ENCODE measurements at regions not wholly inside any gene's neighbourhood (a gene's known extent, or its start where the extent isn't known, plus 50 kb on each side); places are given as distances from the start of the nearest gene placed in this dataset.

DNA sequence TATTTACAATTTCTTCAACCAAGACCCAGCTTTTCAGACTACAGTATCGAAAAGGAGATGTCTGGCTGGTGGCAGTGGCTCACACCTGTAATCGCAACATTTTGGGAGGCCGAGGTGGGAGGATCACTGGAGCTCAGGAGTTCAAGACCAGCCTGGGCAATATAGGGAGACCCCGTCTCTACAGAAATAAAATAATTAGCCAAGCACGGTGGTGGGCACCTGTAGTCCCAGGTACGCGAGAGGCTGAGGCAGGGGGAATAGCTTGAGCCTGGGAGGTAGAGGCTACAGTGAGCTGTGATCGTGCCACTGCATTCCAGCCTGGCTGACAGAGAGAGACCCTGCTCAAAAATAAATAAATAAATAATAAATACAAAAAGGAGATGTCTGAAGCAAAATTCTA, 530.5 kb downstream of the BCL11B start:
- H3K4me3 Mint-ChIP-seq, result no peak overlapping the region
- DNase-seq (no peak), ATAC-seq (no peak)
- peaks cover 1% of the 10 kb centered on the region for H3K36me3 Mint-ChIP-seq (ENCODE audit: insufficient read depth)
- H3K4me1 Mint-ChIP-seq (ENCODE audit: low read depth), result no peaks in the 10 kb centered on the region
- no peaks in the 10 kb centered on the region for H3K27me3 Mint-ChIP-seq (ENCODE audit: low read depth)
- no peaks in the 10 kb centered on the region for H3K9me3 Mint-ChIP-seq

- ATAC-seq (no peak), DNase-seq (no peak)
- Mint-ChIP-seq H3K9me3 (no peaks in the 10 kb centered on the region), H3K4me1 (ENCODE audit: low read depth) (no peaks in the 10 kb centered on the region), H3K4me3 (no peak overlapping the region), H3K36me3 (ENCODE audit: insufficient read depth) (peaks cover 1% of the 10 kb centered on the region), H3K27me3 (ENCODE audit: low read depth) (no peaks in the 10 kb centered on the region)
These were observed 530.0 kb downstream of the BCL11B start for GRCh38 chr14:98742001-98742400.

DNA sequence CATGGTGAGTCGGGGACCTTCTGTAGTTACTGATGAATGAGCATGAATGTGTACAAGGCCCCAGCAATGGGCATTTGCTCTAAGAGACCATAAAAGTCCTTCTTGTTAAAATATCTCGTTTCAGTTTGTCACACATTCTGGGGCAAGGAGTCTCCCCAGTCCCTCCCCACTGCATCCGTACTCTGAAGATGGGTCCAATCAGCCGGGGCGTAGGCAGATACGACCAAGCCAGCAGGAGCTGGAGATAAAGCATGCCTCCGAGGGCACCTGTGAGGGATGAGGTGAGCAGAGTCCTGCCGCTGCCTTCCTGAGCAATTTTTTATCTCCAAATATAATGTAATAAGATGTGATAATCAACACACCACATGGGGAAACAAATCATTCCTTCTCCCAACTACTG, 528.5 kb downstream of the BCL11B start:
- no peak for ATAC-seq

DNA sequence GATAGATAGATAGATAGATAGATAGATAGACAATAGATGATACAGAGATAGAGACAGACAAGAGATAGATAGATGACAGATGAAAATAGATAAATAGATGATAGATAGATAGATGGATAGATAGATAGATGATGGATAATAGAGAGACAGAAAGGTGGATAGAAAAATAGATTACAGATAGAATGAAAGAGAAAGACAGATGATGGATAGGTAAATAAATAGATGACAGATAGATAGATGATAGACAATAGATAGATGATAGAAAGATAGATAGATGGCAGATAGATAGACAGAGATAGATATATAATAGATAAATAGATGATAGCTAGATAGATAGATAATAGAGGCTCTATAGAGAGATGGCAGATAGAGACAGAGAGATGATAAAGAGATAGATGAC, 523.0 kb downstream of the BCL11B start:
- Mint-ChIP-seq H3K9me3 (peaks cover 3% of the 10 kb centered on the region), H3K4me1 (ENCODE audit: low read depth) (no peaks in the 10 kb centered on the region), H3K36me3 (ENCODE audit: insufficient read depth) (peaks cover 1% of the 10 kb centered on the region), H3K27me3 (ENCODE audit: low read depth) (peaks cover 2% of the 10 kb centered on the region), H3K4me3 (no peak overlapping the region)
- no peak for ATAC-seq
- DNase-seq, result no peak

More for the DNA sequence above, 528.5 kb downstream of the BCL11B start:
- Mint-ChIP-seq H3K4me3 (no peak overlapping the region), H3K9me3 (no peaks in the 10 kb centered on the region), H3K27me3 (ENCODE audit: low read depth) (no peaks in the 10 kb centered on the region), H3K4me1 (ENCODE audit: low read depth) (no peaks in the 10 kb centered on the region), H3K36me3 (ENCODE audit: insufficient read depth) (peaks cover 1% of the 10 kb centered on the region)
- no peak for DNase-seq

GRCh38 chr14:98751110-98751509, 520.9 kb downstream of the BCL11B start:
- DNase-seq (no peak), ATAC-seq (no peak)
- peaks cover 2% of the 10 kb centered on the region for H3K27me3 Mint-ChIP-seq (ENCODE audit: low read depth)
- no peaks in the 10 kb centered on the region for H3K4me1 Mint-ChIP-seq (ENCODE audit: low read depth)
- no peak overlapping the region for H3K4me3 Mint-ChIP-seq
- H3K36me3 Mint-ChIP-seq (ENCODE audit: insufficient read depth), result peaks cover 5% of the 10 kb centered on the region
- peaks cover 16% of the 10 kb centered on the region for H3K9me3 Mint-ChIP-seq

DNA sequence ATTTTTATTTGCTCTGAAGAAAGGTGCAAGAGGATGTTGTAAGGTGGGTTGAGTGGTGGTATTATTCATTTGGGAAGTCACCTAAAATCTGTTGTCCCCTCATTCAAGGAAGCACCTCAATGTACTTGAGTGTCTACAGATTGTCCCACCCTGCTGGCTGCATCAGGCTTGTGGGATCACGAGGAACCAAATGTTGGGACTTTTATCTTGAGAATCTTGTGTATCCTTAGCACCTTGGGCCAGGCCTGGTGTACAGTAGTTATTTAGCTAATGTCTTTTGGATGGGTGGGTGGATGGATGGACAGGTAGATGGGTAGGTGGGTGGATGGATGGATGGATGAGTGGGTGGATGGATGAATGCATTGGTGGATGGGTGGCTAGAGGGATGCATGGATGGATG, 519.3 kb downstream of the BCL11B start:
- H3K4me1 Mint-ChIP-seq (ENCODE audit: low read depth), result no peaks in the 10 kb centered on the region
- ATAC-seq (no peak), DNase-seq (no peak)

DNA sequence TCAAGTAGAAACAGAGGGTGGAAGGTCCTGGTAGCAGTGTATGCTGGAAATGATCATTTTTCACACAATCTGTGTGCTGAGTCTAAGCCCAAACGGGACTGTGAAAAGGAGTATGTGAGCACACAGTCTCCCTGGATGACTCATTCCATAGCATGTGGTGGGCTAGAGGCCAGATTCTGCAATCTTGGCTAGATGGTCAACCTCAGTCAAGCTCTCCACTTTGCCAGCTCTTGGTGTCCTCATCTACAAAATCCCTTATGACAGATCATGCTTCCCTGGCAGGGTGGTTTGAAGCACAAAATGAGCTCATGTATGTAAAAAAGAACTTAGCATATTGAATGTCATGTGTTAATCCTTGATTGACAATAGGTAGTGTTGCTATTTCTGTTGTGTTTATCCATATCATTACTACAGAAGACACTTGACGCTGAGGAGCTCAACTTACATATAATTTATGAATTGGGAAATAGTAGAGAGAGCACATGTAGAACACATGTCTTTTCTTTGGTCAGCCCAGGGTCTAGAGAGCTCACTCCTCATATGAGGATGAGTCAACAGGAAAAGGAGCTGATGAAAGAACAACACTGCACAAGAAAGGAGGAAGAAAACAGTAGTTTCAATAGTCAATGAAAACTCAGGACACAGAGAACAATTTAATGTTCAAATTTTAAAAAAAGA, 517.5 kb downstream of the BCL11B start:
- ATAC-seq (no peak), DNase-seq (no peak)
- H3K27me3 Mint-ChIP-seq (ENCODE audit: low read depth), result peaks cover 2% of the 10 kb centered on the region
- H3K9me3 Mint-ChIP-seq, result peaks cover 16% of the 10 kb centered on the region
- peaks cover 5% of the 10 kb centered on the region for H3K36me3 Mint-ChIP-seq (ENCODE audit: insufficient read depth)
- no peaks in the 10 kb centered on the region for H3K4me1 Mint-ChIP-seq (ENCODE audit: low read depth)
- H3K4me3 Mint-ChIP-seq, result no peak overlapping the region

More for the DNA sequence above, 519.3 kb downstream of the BCL11B start:
- Mint-ChIP-seq H3K9me3 (peaks cover 16% of the 10 kb centered on the region), H3K36me3 (ENCODE audit: insufficient read depth) (peaks cover 5% of the 10 kb centered on the region), H3K27me3 (ENCODE audit: low read depth) (peaks cover 2% of the 10 kb centered on the region), H3K4me3 (no peak overlapping the region)

- Mint-ChIP-seq H3K4me3 (no peak overlapping the region), H3K36me3 (ENCODE audit: insufficient read depth) (peaks cover 5% of the 10 kb centered on the region), H3K4me1 (ENCODE audit: low read depth) (no peaks in the 10 kb centered on the region), H3K9me3 (peaks cover 16% of the 10 kb centered on the region), H3K27me3 (ENCODE audit: low read depth) (peaks cover 6% of the 10 kb centered on the region)
- ATAC-seq (no peak), DNase-seq (no peak)
These were observed 515.2 kb downstream of the BCL11B start for GRCh38 chr14:98756749-98757148.

GRCh38 chr14:98758440-98758839, 513.6 kb downstream of the BCL11B start:
- H3K27me3 Mint-ChIP-seq (ENCODE audit: low read depth), result peaks cover 3% of the 10 kb centered on the region
- peaks cover 5% of the 10 kb centered on the region for H3K36me3 Mint-ChIP-seq (ENCODE audit: insufficient read depth)
- H3K4me1 Mint-ChIP-seq (ENCODE audit: low read depth), result no peaks in the 10 kb centered on the region
- DNase-seq (no peak), ATAC-seq (no peak)
- H3K9me3 Mint-ChIP-seq, result peaks cover 28% of the 10 kb centered on the region
- no peak overlapping the region for H3K4me3 Mint-ChIP-seq

- DNase-seq, result no peak
- no peaks in the 10 kb centered on the region for H3K36me3 Mint-ChIP-seq (ENCODE audit: insufficient read depth)
These were observed 510.0 kb downstream of the BCL11B start for GRCh38 chr14:98761993-98762392.

DNA sequence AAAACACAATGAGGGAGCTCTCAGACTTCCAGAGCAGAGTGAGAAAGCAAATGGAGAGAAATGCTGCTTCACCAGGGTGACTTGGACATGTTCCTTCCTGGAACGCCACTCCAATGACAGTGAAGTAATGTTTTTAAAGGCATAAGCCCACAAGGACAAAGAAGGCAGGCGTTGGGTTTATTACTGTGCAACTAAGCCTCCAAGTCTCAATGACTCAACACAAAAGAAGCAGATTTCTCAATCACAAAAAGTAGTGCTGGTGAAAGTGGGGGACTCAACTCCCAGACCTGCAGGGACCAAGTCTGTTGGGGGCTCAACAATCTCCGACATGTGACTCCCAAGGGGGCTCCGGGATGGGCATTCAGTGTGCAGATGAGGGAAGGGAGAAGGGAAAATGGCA, 505.2 kb downstream of the BCL11B start:
- Mint-ChIP-seq H3K9me3 (peaks cover 21% of the 10 kb centered on the region), H3K27me3 (ENCODE audit: low read depth) (no peaks in the 10 kb centered on the region), H3K36me3 (ENCODE audit: insufficient read depth) (no peaks in the 10 kb centered on the region), H3K4me1 (ENCODE audit: low read depth) (no peaks in the 10 kb centered on the region), H3K4me3 (no peak overlapping the region)
- ATAC-seq (no peak), DNase-seq (no peak)

More at GRCh38 chr14:98761993-98762392, 510.0 kb downstream of the BCL11B start:
- no peak overlapping the region for H3K4me3 Mint-ChIP-seq
- peaks cover 21% of the 10 kb centered on the region for H3K9me3 Mint-ChIP-seq
- H3K4me1 Mint-ChIP-seq (ENCODE audit: low read depth), result no peaks in the 10 kb centered on the region
- H3K27me3 Mint-ChIP-seq (ENCODE audit: low read depth), result peaks cover 3% of the 10 kb centered on the region
- ATAC-seq, result no peak

GRCh38 chr14:98769326-98769725, 502.7 kb downstream of the BCL11B start:
- Mint-ChIP-seq H3K4me3 (no peak overlapping the region), H3K27me3 (ENCODE audit: low read depth) (peaks cover 4% of the 10 kb centered on the region), H3K4me1 (ENCODE audit: low read depth) (no peaks in the 10 kb centered on the region), H3K36me3 (ENCODE audit: insufficient read depth) (no peaks in the 10 kb centered on the region), H3K9me3 (peaks cover 4% of the 10 kb centered on the region)
- DNase-seq (no peak), ATAC-seq (no peak)

DNA sequence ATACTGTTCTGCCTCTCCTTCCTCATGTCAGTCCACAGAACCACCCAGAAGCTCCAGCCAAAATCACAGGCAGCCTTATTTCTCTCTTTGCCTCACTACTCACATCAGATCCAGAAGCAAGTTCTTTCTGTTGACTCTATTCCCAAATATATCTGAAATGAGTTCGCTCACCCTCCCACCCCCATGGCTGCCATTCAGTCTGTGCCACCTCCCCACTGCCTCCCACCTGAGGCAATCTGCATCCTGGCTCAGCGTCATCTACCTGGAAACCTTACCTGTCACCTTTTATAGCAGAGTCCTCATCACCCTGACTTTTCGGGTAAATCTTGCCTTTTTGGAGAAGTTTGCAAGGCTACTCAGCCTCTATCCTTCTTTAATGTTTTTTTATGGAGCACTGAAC, 501.8 kb downstream of the BCL11B start:
- no peak for ATAC-seq
- DNase-seq, result no peak
- Mint-ChIP-seq H3K9me3 (no peaks in the 10 kb centered on the region), H3K36me3 (ENCODE audit: insufficient read depth) (no peaks in the 10 kb centered on the region), H3K4me1 (ENCODE audit: low read depth) (no peaks in the 10 kb centered on the region), H3K4me3 (no peak overlapping the region), H3K27me3 (ENCODE audit: low read depth) (peaks cover 4% of the 10 kb centered on the region)

DNA sequence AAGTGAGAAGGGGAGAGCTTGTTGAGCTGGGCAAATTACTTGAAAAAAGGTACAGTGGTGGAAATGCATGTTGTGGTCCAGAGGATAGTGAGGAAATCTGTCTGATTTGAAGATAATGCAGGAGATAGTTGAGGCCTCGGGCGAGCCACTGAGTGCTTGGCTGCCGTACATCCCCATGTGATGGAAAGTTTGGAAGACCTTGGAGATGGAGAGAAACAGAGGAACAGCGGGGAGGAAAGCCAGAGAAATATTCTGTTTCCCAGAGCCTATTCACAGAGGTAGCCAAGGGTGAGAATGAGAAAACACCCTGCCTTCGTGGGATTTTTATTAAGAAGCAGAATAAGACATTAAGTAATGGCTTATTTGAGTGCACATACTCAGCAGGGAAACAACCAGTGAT, 498.2 kb downstream of the BCL11B start:
- ATAC-seq (no peak), DNase-seq (no peak)
- Mint-ChIP-seq H3K9me3 (no peaks in the 10 kb centered on the region), H3K4me3 (no peak overlapping the region), H3K36me3 (ENCODE audit: insufficient read depth) (no peaks in the 10 kb centered on the region), H3K27me3 (ENCODE audit: low read depth) (peaks cover 4% of the 10 kb centered on the region), H3K4me1 (ENCODE audit: low read depth) (no peaks in the 10 kb centered on the region)

DNA sequence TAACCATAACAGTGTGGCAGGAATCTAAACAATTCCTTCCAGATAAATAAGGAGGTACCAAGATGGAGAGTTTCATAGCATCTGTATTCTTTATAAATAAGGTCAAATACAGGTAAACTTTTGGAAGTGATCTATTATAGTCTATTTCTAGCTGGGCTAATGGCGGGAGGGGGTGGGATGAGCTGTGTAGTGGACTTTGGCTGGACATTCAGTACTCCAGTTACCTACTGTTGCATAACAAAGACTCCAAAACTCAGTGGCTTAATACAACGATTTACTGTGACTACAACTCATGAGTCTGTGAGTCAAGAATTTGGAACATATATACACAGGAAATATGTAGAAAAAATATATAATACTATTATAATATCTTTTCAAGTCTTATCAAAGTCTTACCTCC, 496.1 kb downstream of the BCL11B start:
- DNase-seq (no peak), ATAC-seq (no peak)
- Mint-ChIP-seq H3K4me1 (ENCODE audit: low read depth) (no peaks in the 10 kb centered on the region), H3K27me3 (ENCODE audit: low read depth) (peaks cover 4% of the 10 kb centered on the region), H3K9me3 (no peaks in the 10 kb centered on the region), H3K36me3 (ENCODE audit: insufficient read depth) (no peaks in the 10 kb centered on the region), H3K4me3 (no peak overlapping the region)
